T-cell (primary cell): ENCODE measurements at regions not wholly inside any gene's neighbourhood (a gene's known extent, or its start where the extent isn't known, plus 50 kb on each side); places are given as distances from the start of the nearest gene placed in this dataset.

Source experiments
- ATAC-seq, 4 experiments: fragments of 200-7000 bp in 3 of 4; fragments of 150-1000 bp in 1 of 4; cut with Tn5 transposase; replicated peaks in 1 of 4; 1 replicate in 3 of 4; 2 replicates in 1 of 4; pipeline ENCODE4 v1.10.0; 2021; ENCODE audit warnings: moderate library complexity in 3 of 4, mild to moderate bottlenecking in 2 of 4, moderate number of reproducible peaks in 1 of 4
- CTCF ChIA-PET, 2 donors: fragments of 300-600 bp; sonication (Branson Sonifier 250); formaldehyde crosslinking; loops; one replicate each; lab custom pipeline; 2022; ENCODE audit warnings: antibody characterized with exemption in 2 of 2; lab: Charles Lee
- POLR2A ChIA-PET, 2 donors: fragments of 300-600 bp; sonication (Branson Sonifier 250); formaldehyde crosslinking; loops; one replicate each; lab custom pipeline; 2022; ENCODE audit warnings: antibody characterized with exemption in 2 of 2; lab: Charles Lee
- DNase-seq, 35 experiments: peaks; one replicate each; pipeline versions ENCODE4 v3.0.0 to v3.0.0-alpha.2; 2013 to 2023
- H3K27ac ChIP-seq: one replicate; pipeline ENCODE4 v1.5.1; 2013; ENCODE audit warnings: low read length
- H3K27me3 ChIP-seq, 2 experiments: replicated peaks in 1 of 2; 1 replicate in 1 of 2; 2 replicates in 1 of 2; pipeline versions ENCODE4 v1.6.1 to v1.7.0; 2013; ENCODE audit warnings: low read length in 1 of 2, mixed read lengths in 1 of 2; ENCODE audit not compliant: control insufficient read depth in 2 of 2, insufficient read depth in 2 of 2; ENCODE audit errors: extremely low read depth in 1 of 2
- H3K36me3 ChIP-seq, 2 donors: 1 replicate in 1 of 2; 2 replicates in 1 of 2; pipeline versions ENCODE4 v1.6.1 to v1.7.0; 2013; ENCODE audit warnings: low read length in 1 of 2; ENCODE audit not compliant: control insufficient read depth in 2 of 2, insufficient read depth in 1 of 2; ENCODE audit errors: extremely low read depth in 1 of 2
- H3K4me1 ChIP-seq, 2 experiments: 1 replicate in 1 of 2; 2 replicates in 1 of 2; pipeline versions ENCODE4 v1.6.1 to v1.7.0; 2013; ENCODE audit warnings: low read length in 2 of 2, mixed read lengths in 1 of 2; ENCODE audit not compliant: insufficient read depth in 2 of 2, control insufficient read depth in 1 of 2; ENCODE audit errors: extremely low read depth in 1 of 2
- H3K4me3 ChIP-seq, 2 donors: 1 replicate in 1 of 2; 2 replicates in 1 of 2; pipeline versions ENCODE4 v1.5.1 to v1.7.0; 2013; ENCODE audit warnings: mild to moderate bottlenecking in 2 of 2, low read length in 1 of 2, moderate library complexity in 1 of 2; ENCODE audit not compliant: control insufficient read depth in 1 of 2; ENCODE audit errors: extremely low read depth in 1 of 2
- H3K9me3 ChIP-seq: 2 replicates; pipeline ENCODE4 v1.7.0; 2013
- H3K27ac Mint-ChIP-seq, 2 donors: one replicate each; pipeline ENCODE4 v1.8.0; 2020 to 2021; ENCODE audit warnings: mild to moderate bottlenecking in 2 of 2, mixed read lengths in 2 of 2
- H3K27me3 Mint-ChIP-seq, 2 donors: one replicate each; pipeline ENCODE4 v1.8.0; 2021 to 2022; ENCODE audit warnings: mixed read lengths in 2 of 2
- H3K36me3 Mint-ChIP-seq: one replicate; pipeline ENCODE4 v1.8.0; 2021; ENCODE audit warnings: mixed read lengths
- H3K4me1 Mint-ChIP-seq, 3 donors: one replicate each; pipeline ENCODE4 v1.8.0; 2020 to 2022; ENCODE audit warnings: mixed read lengths in 3 of 3, mild to moderate bottlenecking in 1 of 3
- H3K4me3 Mint-ChIP-seq, 3 donors: one replicate each; pipeline ENCODE4 v1.8.0; 2020 to 2022; ENCODE audit warnings: mild to moderate bottlenecking in 3 of 3, mixed read lengths in 3 of 3, moderate library complexity in 3 of 3
- H3K9me3 Mint-ChIP-seq, 3 donors: one replicate each; pipeline ENCODE4 v1.8.0; 2020 to 2022; ENCODE audit warnings: mixed read lengths in 3 of 3
- WGBS: methylation state at CpG from one replicate; pipeline ENCODE4 v1.1.5; 2013; ENCODE audit warnings: missing lambda C conversion rate; ENCODE audit not compliant: insufficient coverage; 5-methylcytosine and 5-hydroxymethylcytosine counted together

DNA sequence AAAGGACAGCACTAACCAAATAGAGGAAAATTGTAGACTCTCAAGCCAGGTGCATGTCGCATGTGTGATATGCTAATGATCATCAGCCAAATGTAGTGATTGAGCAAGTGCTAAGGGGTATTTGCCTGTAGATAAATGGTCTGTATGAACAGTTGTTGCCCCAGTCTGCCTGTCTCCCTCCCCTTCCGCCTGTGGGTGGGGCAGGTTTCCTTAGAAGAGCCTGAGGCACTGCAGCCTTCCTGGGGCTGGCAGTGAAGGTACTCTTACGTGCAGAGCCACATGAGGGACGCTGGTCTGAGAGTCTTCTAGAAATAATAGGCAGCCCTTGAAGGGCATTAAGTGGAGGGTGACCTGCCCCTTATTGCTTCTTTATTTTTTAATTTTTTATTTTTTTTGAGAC, 152.1 kb downstream of the SNX10 start:
- Mint-ChIP-seq H3K36me3 (no peaks in the 10 kb centered on the region), H3K4me3 (no peak overlapping the region), H3K9me3 (no peaks in the 10 kb centered on the region), H3K4me1 (no peaks in the 10 kb centered on the region), H3K27me3 (peaks cover 15 to 20% of the 10 kb centered on the region in 2 donors), H3K27ac (no peak overlapping the region)
- DNase-seq (no peak), ATAC-seq (no peak)
- H3K4me1 ChIP-seq = no peaks in the 10 kb centered on the region
- H3K27me3 ChIP-seq = peaks cover 0 to 11% of the 10 kb centered on the region in 2 experiments
- ChIA-PET POLR2A (no interaction called here), CTCF (no interaction called here)
- H3K36me3 ChIP-seq = no peaks in the 10 kb centered on the region
- no peak overlapping the region for H3K27ac ChIP-seq
- H3K9me3 ChIP-seq = no peaks in the 10 kb centered on the region
- WGBS = 95% methylated on average over 2 of the region's 4 CpGs
- no peak overlapping the region for H3K4me3 ChIP-seq

DNA sequence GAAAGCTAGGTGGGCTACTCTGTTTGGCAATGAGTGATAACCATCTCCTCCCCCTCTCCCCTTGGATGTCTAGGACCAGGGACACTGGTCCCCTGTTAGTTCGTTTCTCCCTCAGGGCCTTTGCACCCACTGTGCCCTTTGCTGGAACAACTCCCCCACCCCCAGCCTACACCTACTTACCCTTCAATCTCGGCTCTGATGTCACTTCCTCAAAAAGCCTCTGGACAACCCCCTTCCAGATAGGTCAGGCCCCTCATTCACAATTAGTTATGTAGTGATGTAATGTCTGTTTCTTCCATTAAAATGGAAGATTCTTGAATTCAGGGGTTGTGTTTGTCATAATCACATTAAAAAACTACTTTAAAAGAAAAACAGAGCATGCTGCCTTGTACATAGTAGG, 152.9 kb downstream of the SNX10 start:
- DNase-seq = no peak
- no peak overlapping the region for H3K4me3 ChIP-seq
- Mint-ChIP-seq H3K4me3 (no peak overlapping the region), H3K27ac (no peak overlapping the region), H3K36me3 (no peaks in the 10 kb centered on the region), H3K9me3 (no peaks in the 10 kb centered on the region), H3K27me3 (peaks cover 15 to 22% of the 10 kb centered on the region in 2 donors), H3K4me1 (no peaks in the 10 kb centered on the region)
- H3K4me1 ChIP-seq = no peaks in the 10 kb centered on the region
- no peaks in the 10 kb centered on the region for H3K36me3 ChIP-seq
- H3K9me3 ChIP-seq = no peaks in the 10 kb centered on the region
- WGBS = 40% methylated on average over 1 of the region's 2 CpGs
- peaks cover 0 to 12% of the 10 kb centered on the region in 2 experiments for H3K27me3 ChIP-seq
- CTCF ChIA-PET = no interaction called here
- ATAC-seq = no peak
- H3K27ac ChIP-seq = no peak overlapping the region
- POLR2A ChIA-PET = no interaction called here

DNA sequence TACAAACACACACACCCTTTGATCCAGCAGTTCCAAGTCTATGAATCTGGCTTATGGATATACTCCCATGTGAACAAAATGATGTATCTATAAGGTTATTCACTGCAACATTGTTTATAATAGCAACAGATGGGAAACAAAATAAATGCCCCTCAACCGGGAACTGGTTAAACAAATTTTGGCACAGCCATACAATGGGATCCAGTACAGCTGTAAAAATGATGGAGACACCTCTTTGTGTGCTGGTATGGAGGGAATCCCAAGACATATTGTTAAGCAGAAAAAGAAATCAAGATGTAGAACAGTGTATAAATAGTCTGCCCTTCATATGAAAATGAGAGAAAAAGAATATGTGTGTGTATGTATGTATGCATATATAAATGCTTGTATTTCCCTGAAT, 155.5 kb downstream of the SNX10 start:
- ChIA-PET CTCF (no interaction called here), POLR2A (no interaction called here)
- Mint-ChIP-seq H3K9me3 (no peaks in the 10 kb centered on the region), H3K27me3 (peaks cover 15 to 23% of the 10 kb centered on the region in 2 donors), H3K27ac (no peak overlapping the region), H3K36me3 (no peaks in the 10 kb centered on the region), H3K4me3 (no peak overlapping the region), H3K4me1 (no peaks in the 10 kb centered on the region)
- H3K27me3 ChIP-seq = peaks cover 0 to 9% of the 10 kb centered on the region in 2 experiments
- no peak overlapping the region for H3K27ac ChIP-seq
- H3K4me1 ChIP-seq = no peaks in the 10 kb centered on the region
- H3K4me3 ChIP-seq = no peak overlapping the region
- H3K36me3 ChIP-seq = no peaks in the 10 kb centered on the region
- H3K9me3 ChIP-seq = no peaks in the 10 kb centered on the region
- ATAC-seq = no peak
- 83% methylated on average over 1 of the region's 1 CpG for WGBS
- no peak for DNase-seq

DNA sequence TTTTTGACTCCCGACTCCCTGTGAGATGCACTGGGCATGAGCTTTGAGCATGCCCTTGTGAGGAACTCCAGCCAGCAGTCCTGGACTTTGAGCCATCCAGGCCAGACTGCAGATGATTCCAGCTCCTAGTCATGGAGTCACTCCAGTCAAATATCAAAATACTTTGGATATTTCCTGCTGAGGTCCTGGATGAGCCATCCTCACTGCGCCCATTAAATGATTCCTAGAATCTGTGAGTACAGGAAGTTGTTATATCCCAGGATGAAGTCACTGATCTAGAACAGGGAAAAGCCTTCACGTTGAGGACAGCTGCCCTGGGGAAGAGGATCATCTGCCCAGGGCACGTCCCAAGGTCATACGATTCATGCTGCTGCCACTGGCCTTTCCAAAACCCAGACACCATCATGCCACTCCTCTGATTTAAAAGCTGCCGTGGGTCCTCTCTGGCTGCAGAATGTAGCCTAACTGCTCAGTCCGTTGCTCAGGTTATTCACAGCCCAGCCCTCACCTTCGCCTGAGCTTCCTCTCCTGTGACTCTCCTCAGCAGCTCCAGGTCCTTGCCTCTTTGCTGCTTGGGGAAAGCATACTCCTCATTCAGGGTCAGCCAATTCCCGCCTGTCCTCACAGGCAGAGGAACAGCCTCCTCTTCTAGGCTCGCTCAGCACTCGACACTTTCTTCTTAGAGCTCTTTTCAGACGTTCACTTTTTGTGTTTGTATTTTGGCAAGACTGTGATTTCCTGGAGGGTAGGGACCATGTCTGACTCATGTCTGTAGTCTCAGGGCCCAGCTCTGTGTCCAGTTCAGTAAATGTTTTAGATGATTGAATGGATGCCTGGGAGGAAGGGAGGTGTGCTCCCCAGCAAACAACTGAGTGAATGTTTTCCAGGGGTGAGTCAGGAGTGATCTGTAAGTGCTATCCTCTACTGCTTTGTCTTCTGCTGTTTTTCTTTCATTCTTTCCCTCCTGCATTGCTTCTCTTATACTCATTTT, 157.8 kb downstream of the SNX10 start:
- no peak for DNase-seq
- H3K27ac Mint-ChIP-seq = no peak overlapping the region
- CTCF ChIA-PET = no interaction called here
- H3K27ac ChIP-seq = no peak overlapping the region
- no peak overlapping the region for H3K4me3 ChIP-seq
- no peak for ATAC-seq
- WGBS = 91% methylated on average over 9 of the region's 12 CpGs
- no peaks in the 10 kb centered on the region for H3K36me3 Mint-ChIP-seq
- POLR2A ChIA-PET = interaction anchor here in 1 of 2 donors (0.7 kb wide), 1 partner anchor 1763 kb away, joined by 3 read pairs; no protein-coding TSS in a partner anchor
- peaks cover 0 to 8% of the 10 kb centered on the region in 2 experiments for H3K27me3 ChIP-seq
- H3K9me3 Mint-ChIP-seq = no peaks in the 10 kb centered on the region
- no peaks in the 10 kb centered on the region for H3K4me1 ChIP-seq
- H3K9me3 ChIP-seq = no peaks in the 10 kb centered on the region
- peaks cover 14 to 23% of the 10 kb centered on the region in 2 donors for H3K27me3 Mint-ChIP-seq
- H3K4me3 Mint-ChIP-seq = no peak overlapping the region
- no peaks in the 10 kb centered on the region for H3K4me1 Mint-ChIP-seq
- no peaks in the 10 kb centered on the region for H3K36me3 ChIP-seq

DNA sequence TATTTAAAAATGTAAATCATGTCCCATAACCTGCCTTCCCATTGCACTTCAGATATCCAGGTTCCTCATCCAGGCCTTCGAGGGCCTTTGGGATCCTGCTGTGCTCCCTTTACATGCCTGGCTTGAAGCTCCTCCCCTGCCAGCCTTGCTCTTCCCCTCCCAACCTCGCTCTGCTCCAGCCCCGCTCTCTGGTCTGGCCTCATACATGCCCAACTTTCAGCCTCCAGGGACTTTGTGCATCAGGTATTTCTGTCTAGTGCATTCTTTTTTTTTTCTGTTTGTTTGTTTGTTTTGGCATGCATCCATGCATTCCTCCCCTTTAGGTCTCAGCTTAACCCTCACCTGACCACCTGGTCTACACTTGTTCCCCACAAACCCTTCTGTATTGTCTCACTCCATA, 160.3 kb downstream of the SNX10 start:
- Histone ChIP-seq H3K9me3 (no peaks in the 10 kb centered on the region), H3K27me3 (peaks cover 0 to 7% of the 10 kb centered on the region in 2 experiments), H3K36me3 (no peaks in the 10 kb centered on the region), H3K27ac (no peak overlapping the region), H3K4me1 (no peaks in the 10 kb centered on the region), H3K4me3 (no peak overlapping the region)
- ChIA-PET CTCF (no interaction called here), POLR2A (interaction anchor here in 1 of 2 donors (0.6 kb wide), 1 partner anchor 1419 kb away, joined by 3 read pairs; no protein-coding TSS in a partner anchor)
- DNase-seq = no peak
- Mint-ChIP-seq H3K4me1 (no peaks in the 10 kb centered on the region), H3K27ac (no peak overlapping the region), H3K36me3 (no peaks in the 10 kb centered on the region), H3K4me3 (no peak overlapping the region), H3K27me3 (peaks cover 8 to 20% of the 10 kb centered on the region in 2 donors), H3K9me3 (no peaks in the 10 kb centered on the region)
- no peak for ATAC-seq
- 85% methylated on average over 3 of the region's 3 CpGs for WGBS

DNA sequence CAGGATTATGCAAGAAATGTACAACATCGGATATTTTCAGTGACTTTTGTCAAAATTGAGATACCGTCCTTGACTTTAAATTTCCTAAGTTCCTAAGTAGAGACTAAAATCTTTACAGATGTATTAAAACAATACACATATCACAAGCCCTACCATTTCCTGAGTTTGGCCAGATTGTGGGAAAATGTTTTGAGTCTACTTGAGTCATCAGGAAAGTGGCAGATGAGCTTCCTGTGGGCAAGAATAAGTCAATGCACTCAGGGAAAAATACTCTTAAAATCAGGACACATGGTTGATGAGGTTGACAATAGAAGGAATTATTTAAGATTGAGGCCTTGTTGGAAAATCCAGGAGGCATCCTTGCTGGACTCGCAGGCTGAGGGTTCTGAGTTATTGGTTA, 162.5 kb downstream of the SNX10 start:
- no peaks in the 10 kb centered on the region for H3K36me3 ChIP-seq

More for the DNA sequence above, 162.5 kb downstream of the SNX10 start:
- Histone ChIP-seq H3K4me1 (no peaks in the 10 kb centered on the region), H3K27ac (no peak overlapping the region), H3K27me3 (peaks cover 0 to 4% of the 10 kb centered on the region in 2 experiments), H3K4me3 (no peak overlapping the region), H3K9me3 (no peaks in the 10 kb centered on the region)
- no peak overlapping the region for H3K4me3 Mint-ChIP-seq
- H3K4me1 Mint-ChIP-seq = no peaks in the 10 kb centered on the region
- ChIA-PET POLR2A (no interaction called here), CTCF (no interaction called here)
- WGBS = 17% methylated on average over 1 of the region's 3 CpGs
- H3K36me3 Mint-ChIP-seq = no peaks in the 10 kb centered on the region
- H3K27ac Mint-ChIP-seq = no peak overlapping the region
- ATAC-seq (no peak), DNase-seq (no peak)
- H3K27me3 Mint-ChIP-seq = peaks cover 3 to 11% of the 10 kb centered on the region in 2 donors
- no peaks in the 10 kb centered on the region for H3K9me3 Mint-ChIP-seq
